Kidney (tissue), 13 donors: ENCODE measurements at regions not wholly inside any gene's neighbourhood (a gene's known extent, or its start where the extent isn't known, plus 50 kb on each side); places are given as distances from the start of the nearest gene placed in this dataset.

Experiments used
- DNase-seq, 5 donors: peaks; one replicate each; pipeline ENCODE4 v3.0.0-alpha.2; 2013 to 2020
- FAIRE-seq: peaks from 2 replicates; lab custom pipeline; 2012; peaks lifted over from hg19 to GRCh38; lab: Jason Lieb, UNC
- H3K27ac ChIP-seq, 2 donors: one replicate each; pipeline ENCODE4 v1.7.0; 2013; ENCODE audit warnings: low read depth in 2 of 2, low read length in 2 of 2, inconsistent platforms in 1 of 2
- H3K27me3 ChIP-seq: one replicate; pipeline ENCODE4 v1.7.1; 2013; ENCODE audit warnings: low read length, inconsistent platforms; ENCODE audit not compliant: control insufficient read depth, insufficient read depth
- H3K36me3 ChIP-seq, 3 donors: one replicate each; pipeline versions ENCODE4 v1.7.0 to v1.7.1; 2013; ENCODE audit warnings: low read length in 3 of 3, control low read depth in 1 of 3, inconsistent platforms in 1 of 3; ENCODE audit not compliant: insufficient read depth in 3 of 3, control insufficient read depth in 2 of 3
- H3K4me1 ChIP-seq, 3 donors: one replicate each; pipeline versions ENCODE4 v1.7.0 to v1.7.1; 2013; ENCODE audit warnings: low read length in 3 of 3, inconsistent platforms in 1 of 3, low read depth in 1 of 3; ENCODE audit not compliant: control insufficient read depth in 2 of 3, insufficient read depth in 2 of 3
- H3K4me3 ChIP-seq, 3 donors: one replicate each; pipeline versions ENCODE4 v1.7.0 to v1.8.1; 2013; ENCODE audit warnings: low read length in 3 of 3, control low read depth in 1 of 3, inconsistent platforms in 1 of 3
- H3K9ac ChIP-seq, 3 donors: one replicate each; pipeline versions ENCODE4 v1.7.0 to v1.7.1; 2013; ENCODE audit warnings: low read length in 3 of 3, control low read depth in 1 of 3, inconsistent platforms in 1 of 3
- H3K9me3 ChIP-seq, 3 donors: one replicate each; pipeline versions ENCODE4 v1.7.0 to v1.7.1; 2013; ENCODE audit warnings: low read length in 3 of 3, control low read depth in 1 of 3, inconsistent platforms in 1 of 3; ENCODE audit not compliant: control insufficient read depth in 2 of 3, insufficient read depth in 1 of 3
- CTCF ChIP-seq: IDR thresholded peaks from 3 replicates; pipeline ENCODE4 v1.5.1; 2012; ENCODE audit warnings: mild to moderate bottlenecking, moderate library complexity, borderline replicate concordance; ENCODE audit not compliant: insufficient read depth; ENCODE audit errors: extremely low read depth
- intact Hi-C: fragments of 100-400 bp; cut with DNase I; formaldehyde crosslinking; loops from one replicate; pipeline ENCODE4 v1.11.1; 2022
- donor health status: control.
- donor health status: control.
- donor health status: control.
- donor health status: control.
- donor health status: control.
- donor health status: DM: yes; HTN: yes; CAD: no.
- donor health status: Normal renal cell carcinoma (clear cell type).

- TF ChIP-seq CTCF, result no peak
- DNase-seq (no peak), FAIRE-seq (no peak)
- Histone ChIP-seq H3K27ac (no peak overlapping the region), H3K4me1 (no peaks in the 10 kb centered on the region), H3K9ac (no peak overlapping the region), H3K4me3 (no peak overlapping the region), H3K9me3 (no peaks in the 10 kb centered on the region), H3K27me3 (no peaks in the 10 kb centered on the region), H3K36me3 (no peaks in the 10 kb centered on the region)
- intact Hi-C loops, result no loop called here
These were observed 607.9 kb upstream of the USP15 start for GRCh38 chr12:61652265-61652664.

GRCh38 chr12:61654698-61655097 is 605.5 kb upstream of the USP15 start:
- peak in 1 of 5 donors; percentile 6 for DNase-seq
- Histone ChIP-seq H3K36me3 (no peaks in the 10 kb centered on the region), H3K4me1 (no peaks in the 10 kb centered on the region), H3K27ac (no peak overlapping the region), H3K9ac (no peak overlapping the region), H3K27me3 (no peaks in the 10 kb centered on the region), H3K9me3 (no peaks in the 10 kb centered on the region), H3K4me3 (no peak overlapping the region)
- FAIRE-seq, result no peak
- TF ChIP-seq CTCF, result peak; percentile 28
- intact Hi-C loops, result no loop called here

- H3K36me3 ChIP-seq, result no peaks in the 10 kb centered on the region
- intact Hi-C loops, result no loop called here
- no peak for FAIRE-seq
These were observed 605.0 kb upstream of the USP15 start for GRCh38 chr12:61655241-61655640.

More at GRCh38 chr12:61655241-61655640, 605.0 kb upstream of the USP15 start:
- TF ChIP-seq CTCF, result no peak
- Histone ChIP-seq H3K4me1 (no peaks in the 10 kb centered on the region), H3K9ac (no peak overlapping the region), H3K27me3 (no peaks in the 10 kb centered on the region), H3K9me3 (no peaks in the 10 kb centered on the region), H3K27ac (no peak overlapping the region), H3K4me3 (no peak overlapping the region)
- no peak for DNase-seq
